ENCODE measurements at regions not wholly inside any gene's neighbourhood (a gene's known extent, or its start where the extent isn't known, plus 50 kb on each side); places are given as distances from the start of the nearest gene placed in this dataset.

GRCh38 chr4:63017300-63017699 is 1392.0 kb downstream of the TECRL start:
- no peak for DNase-seq

DNA sequence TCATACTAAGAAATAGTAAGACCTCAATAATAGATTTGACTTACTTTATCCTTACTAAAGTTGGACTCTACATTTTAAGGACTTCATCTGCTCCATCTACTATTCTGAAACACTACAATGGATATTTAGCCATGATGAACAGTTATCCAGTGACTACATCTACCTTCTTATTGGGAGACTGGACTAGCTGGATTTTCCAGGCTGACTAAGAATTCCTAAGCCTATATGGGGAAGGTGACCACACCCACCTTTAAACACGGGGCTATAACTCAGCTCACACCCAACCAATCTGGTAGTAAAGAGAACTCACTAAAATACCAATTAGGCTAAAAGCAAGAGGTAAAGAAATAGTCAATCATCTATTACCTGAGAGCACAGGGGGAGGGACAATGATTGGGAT is 1438.4 kb downstream of the TECRL start:
- DNase-seq = no peak

GRCh38 chr4:62960415-62960814 is 1448.8 kb downstream of the TECRL start:
- DNase-seq = no peak

GRCh38 chr4:62953752-62954151 is 1455.5 kb downstream of the TECRL start:
- DNase-seq = no peak

DNA sequence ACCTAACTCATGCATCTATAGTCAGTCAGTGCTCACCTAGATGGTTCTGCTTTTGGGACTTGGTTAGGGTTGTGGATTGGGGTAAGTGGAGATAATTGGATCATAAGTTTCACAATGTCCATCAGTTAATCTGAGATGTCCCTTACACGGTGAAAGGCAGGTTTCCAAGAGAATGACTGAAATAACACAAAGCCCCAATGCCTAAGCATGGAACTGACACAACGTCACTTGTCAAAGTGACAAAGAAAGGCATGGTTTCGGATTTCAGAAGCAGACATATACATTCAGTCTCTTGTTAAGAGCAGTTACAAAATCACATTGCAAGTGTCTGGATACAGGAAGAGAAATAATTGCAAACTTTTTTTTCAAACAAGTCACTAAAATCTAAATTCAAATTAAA is 1456.9 kb downstream of the TECRL start:
- no peak for DNase-seq

- no peak for DNase-seq
These were observed 1461.1 kb downstream of the TECRL start for GRCh38 chr4:62948108-62948507.

- no peak for DNase-seq
These were observed 1469.0 kb downstream of the TECRL start for GRCh38 chr4:62940229-62940628.

GRCh38 chr4:62930884-62931283 is 1478.4 kb downstream of the TECRL start:
- DNase-seq = no peak

- DNase-seq = no peak
These were observed 1480.8 kb downstream of the TECRL start for GRCh38 chr4:62928483-62928882.

DNA sequence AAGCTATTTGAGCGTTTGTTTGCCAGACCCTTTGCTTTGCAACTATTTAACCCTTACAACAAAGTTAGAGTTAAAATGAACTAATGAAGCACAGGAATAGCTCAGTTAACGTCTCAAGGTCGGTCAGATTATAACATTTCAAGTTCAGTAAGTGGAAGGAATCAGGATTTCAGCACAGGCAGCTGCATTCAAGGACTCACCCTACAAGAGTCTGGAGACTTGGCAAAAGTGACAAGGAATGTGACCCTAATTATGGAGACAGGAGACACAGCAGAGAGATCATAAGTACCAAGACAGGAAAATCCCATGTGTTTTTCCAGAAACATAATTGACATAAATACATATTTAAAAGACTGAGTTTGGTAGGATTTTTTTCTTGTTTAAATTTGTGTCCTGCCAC is 1481.7 kb downstream of the TECRL start:
- DNase-seq = no peak

- no peak for DNase-seq
These were observed 1485.5 kb downstream of the TECRL start for GRCh38 chr4:62923783-62924182.

DNA sequence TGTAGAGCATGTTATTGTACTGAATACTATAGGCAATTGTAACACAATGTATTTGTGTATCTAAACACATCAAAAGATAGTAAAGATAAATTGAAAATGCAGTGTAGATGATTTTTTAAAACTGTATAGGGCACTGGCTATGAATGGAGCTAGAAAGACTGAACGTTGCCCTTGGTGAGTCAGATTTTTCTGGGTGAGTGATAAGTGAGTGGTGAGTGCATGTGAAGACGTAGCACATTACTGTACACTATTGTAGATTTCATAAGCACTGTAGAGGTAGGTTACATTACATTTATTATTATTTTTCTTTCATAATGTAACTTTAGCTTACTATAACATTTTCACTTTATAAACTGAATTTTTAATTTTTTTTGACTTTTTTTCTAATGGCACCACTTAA is 1491.6 kb downstream of the TECRL start:
- DNase-seq = no peak

DNA sequence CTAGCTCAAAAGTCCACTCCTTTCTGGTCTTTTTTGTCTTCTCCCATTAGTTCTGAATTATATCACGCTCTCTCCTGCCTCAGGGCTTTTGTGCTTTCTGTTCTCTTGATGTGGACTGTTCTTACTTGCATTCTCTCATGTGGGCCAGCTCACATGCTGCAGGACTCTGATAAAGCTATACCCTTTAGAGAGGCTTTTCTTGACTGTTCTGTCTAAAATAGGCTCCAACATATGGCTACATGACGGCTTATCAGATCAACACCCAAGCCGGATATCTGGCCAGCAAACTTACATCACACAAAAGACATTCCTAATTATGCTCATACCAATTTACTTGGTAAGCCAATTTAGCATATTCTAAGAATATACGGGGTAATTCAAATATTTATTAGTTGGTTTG is 1494.5 kb downstream of the TECRL start:
- DNase-seq = peak; percentile 7

GRCh38 chr4:62913065-62913464 is 1496.2 kb downstream of the TECRL start:
- no peak for DNase-seq

- no peak for DNase-seq
These were observed 1496.7 kb downstream of the TECRL start for GRCh38 chr4:62912531-62912930.

GRCh38 chr4:62909238-62909637 is 1500.0 kb downstream of the TECRL start:
- DNase-seq = no peak

DNA sequence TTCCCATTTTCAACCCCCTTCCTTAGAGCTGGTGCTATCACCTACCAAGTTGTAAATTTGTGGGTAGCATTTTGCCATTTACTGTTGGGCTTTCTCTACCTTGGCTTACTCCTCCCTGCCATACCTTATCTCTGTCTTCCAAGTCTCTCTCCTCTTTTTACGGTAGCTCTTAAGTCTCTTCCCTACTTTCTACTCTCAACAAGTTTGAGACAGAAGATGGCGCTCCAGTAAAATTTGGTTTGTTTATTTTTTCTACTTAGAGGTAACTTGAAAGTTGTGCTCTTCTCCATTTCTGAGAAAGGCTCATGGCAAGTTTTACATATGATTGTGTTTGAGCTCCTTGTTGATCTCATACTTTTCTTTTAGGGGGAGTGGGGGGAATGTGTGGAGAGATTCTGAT is 1508.1 kb downstream of the TECRL start:
- no peak for DNase-seq

GRCh38 chr4:62899646-62900364 is 1509.4 kb downstream of the TECRL start:
- DNase-seq = no peak

GRCh38 chr4:62898115-62898514 is 1511.1 kb downstream of the TECRL start:
- no peak for DNase-seq

DNA sequence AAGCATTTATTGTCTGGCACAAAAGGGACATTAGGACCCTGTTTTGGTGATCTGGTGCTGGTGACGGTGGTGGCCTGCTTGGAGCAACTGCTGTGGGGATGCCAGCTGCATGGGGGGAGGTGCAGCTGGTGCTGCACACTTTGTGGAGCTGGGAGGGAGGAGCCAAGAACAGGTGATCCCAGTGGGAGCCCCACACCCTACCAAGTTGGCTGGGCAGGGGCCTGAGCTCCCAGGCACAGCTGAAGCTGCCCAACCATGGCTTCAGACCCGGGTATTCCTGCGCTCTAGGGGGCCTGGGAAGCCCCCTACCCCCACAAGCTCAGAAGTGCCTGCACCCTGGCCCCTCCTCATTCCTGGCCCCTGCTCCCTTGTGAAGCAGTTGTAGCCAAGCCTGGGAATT is 1512.5 kb downstream of the TECRL start:
- no peak for DNase-seq

DNA sequence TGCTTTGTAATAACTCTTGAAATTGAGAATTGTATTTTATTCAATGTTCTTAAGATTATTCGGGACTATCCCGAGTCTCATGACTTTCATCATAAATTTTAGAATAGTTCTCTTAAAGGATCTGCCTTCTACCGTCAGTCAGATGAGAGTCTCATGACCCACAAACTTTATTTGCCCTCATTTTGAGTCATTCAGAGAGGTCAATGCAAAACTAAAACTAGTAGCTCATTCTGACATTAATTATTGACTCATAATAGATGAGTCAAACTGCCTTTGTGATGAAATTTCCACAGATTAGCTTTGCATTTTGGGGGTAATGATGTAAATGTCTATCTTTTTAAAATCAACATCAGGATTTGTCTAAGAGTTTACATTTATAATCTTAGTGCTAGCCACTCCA is 1527.3 kb downstream of the TECRL start:
- no peak for DNase-seq

- no peak for DNase-seq
These were observed 1528.0 kb downstream of the TECRL start for GRCh38 chr4:62881210-62881609.

DNA sequence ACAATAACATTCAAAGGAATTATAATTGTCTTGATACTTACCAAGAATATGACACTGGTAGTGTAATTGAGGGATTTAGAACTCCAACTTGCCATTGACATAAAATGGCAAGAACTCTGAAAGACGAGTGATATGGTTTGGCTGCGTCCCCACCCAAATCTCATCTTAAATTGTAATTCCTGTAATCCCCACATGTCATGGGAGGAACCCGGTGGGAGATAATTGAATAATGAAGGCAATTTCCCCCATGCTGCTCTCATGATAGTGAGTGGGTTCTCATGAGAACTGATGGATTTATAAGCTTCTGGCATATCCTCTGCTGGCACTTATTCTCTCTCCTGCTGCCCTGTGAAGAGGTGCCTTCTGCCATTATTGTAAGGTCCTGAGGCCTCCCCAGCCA is 1536.4 kb downstream of the TECRL start:
- no peak for DNase-seq

DNA sequence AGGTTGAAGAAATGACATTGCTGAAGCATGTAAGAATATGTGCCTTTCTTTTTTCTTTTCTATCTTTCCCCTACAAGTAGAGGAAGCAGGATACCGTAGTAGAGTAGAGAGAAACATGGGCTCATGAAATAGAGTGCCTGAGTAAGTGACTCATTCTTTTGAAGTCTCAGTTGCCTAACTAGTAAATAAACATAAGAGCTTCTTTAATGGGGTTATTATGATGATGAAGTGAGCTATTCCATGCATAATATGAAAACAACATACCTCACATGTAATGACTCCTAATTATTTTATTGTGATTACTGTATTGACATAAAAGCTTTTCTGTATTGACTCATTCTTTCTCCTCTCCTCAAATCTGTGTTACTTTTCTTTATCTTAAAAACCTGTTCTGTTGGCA is 1538.2 kb downstream of the TECRL start:
- DNase-seq = no peak

GRCh38 chr4:62870451-62870850 is 1538.8 kb downstream of the TECRL start:
- no peak for DNase-seq

GRCh38 chr4:62865261-62865660 is 1544.0 kb downstream of the TECRL start:
- no peak for DNase-seq

Data from NCI-H524 treated with DMSO at 0.1 percent for 48 hours (cell line).